Smooth muscle cell (in vitro differentiated cells): ENCODE measurements at regions not wholly inside any gene's neighbourhood (a gene's known extent, or its start where the extent isn't known, plus 50 kb on each side); places are given as distances from the start of the nearest gene placed in this dataset.
A peak's percentile ranks its signal among the peaks of the same experiment; 100 is the strongest.

Source experiments
- DNase-seq: peaks from one replicate; lab custom pipeline; 2025; ENCODE audit not compliant: unreplicated experiment; lab: John Stamatoyannopoulos, UW
- H2AFZ ChIP-seq: fragments of 200-600 bp; sonication (generic); 2 replicates; pipeline ENCODE4 v1.6.0; 2016; ENCODE audit warnings: antibody characterized with exemption, low read depth, mild to moderate bottlenecking
- H3F3A ChIP-seq: fragments of 200-600 bp; sonication (generic); 2 replicates; pipeline ENCODE4 v1.6.0; 2017; ENCODE audit warnings: antibody characterized with exemption, low read depth
- H3K27ac ChIP-seq: fragments of 200-600 bp; sonication (generic); 2 replicates; pipeline ENCODE4 v1.5.1; 2016; ENCODE audit warnings: low read depth, mild to moderate bottlenecking
- H3K27me3 ChIP-seq: fragments of 200-600 bp; sonication (generic); 2 replicates; pipeline ENCODE4 v1.6.1; 2016; ENCODE audit warnings: low read depth, mild to moderate bottlenecking
- H3K36me3 ChIP-seq: fragments of 200-600 bp; sonication (generic); 2 replicates; pipeline ENCODE4 v1.5.1; 2016; ENCODE audit warnings: low read depth
- H3K4me1 ChIP-seq: fragments of 200-600 bp; sonication (generic); 2 replicates; pipeline ENCODE4 v1.5.1; 2016; ENCODE audit warnings: low read depth
- H3K4me2 ChIP-seq: fragments of 200-600 bp; sonication (generic); 2 replicates; pipeline ENCODE4 v1.6.0; 2016; ENCODE audit warnings: mild to moderate bottlenecking
- H3K4me3 ChIP-seq: fragments of 200-600 bp; sonication (generic); 2 replicates; pipeline ENCODE4 v1.5.1; 2016; ENCODE audit warnings: mild to moderate bottlenecking
- H3K79me2 ChIP-seq: fragments of 200-600 bp; sonication (generic); 2 replicates; pipeline ENCODE4 v1.6.0; 2016; ENCODE audit warnings: low read depth, mild to moderate bottlenecking
- H3K9ac ChIP-seq: fragments of 200-600 bp; sonication (generic); 2 replicates; pipeline ENCODE4 v1.6.0; 2016; ENCODE audit warnings: low read depth
- H3K9me3 ChIP-seq: fragments of 200-600 bp; sonication (generic); replicated peaks from 2 replicates; pipeline ENCODE4 v1.5.1; 2016; ENCODE audit warnings: low read depth
- H4K20me1 ChIP-seq: fragments of 200-600 bp; sonication (generic); 2 replicates; pipeline ENCODE4 v1.6.0; 2016; ENCODE audit warnings: low read depth
- CTCF ChIP-seq: fragments of 200-600 bp; sonication (generic); IDR thresholded peaks from 2 replicates; pipeline ENCODE4 v1.5.1; 2017; ENCODE audit warnings: borderline replicate concordance, mild to moderate bottlenecking, antibody characterized with exemption; ENCODE audit not compliant: insufficient read depth, poor library complexity, severe bottlenecking
- WGBS: methylation state at CpG from one replicate; pipeline ENCODE4 v1.1.7; 2016; ENCODE audit warnings: low lambda C conversion rate; 5-methylcytosine and 5-hydroxymethylcytosine counted together

GRCh38 chr14:42047421-42048055, 440.9 kb downstream of the LRFN5 start:
- H3K27ac ChIP-seq: peak overlapping the region; percentile 33
- TF ChIP-seq CTCF: no peak
- 20% methylated on average over 3 of the region's 3 CpGs for WGBS
- H3K27me3 ChIP-seq: no peaks in the 10 kb centered on the region
- no peak overlapping the region for H2AFZ ChIP-seq
- H3K36me3 ChIP-seq: no peaks in the 10 kb centered on the region
- H3K4me1 ChIP-seq: no peaks in the 10 kb centered on the region
- peak overlapping the region; percentile 32 for H3K4me2 ChIP-seq
- H3K9me3 ChIP-seq: no peaks in the 10 kb centered on the region
- no peaks in the 10 kb centered on the region for H4K20me1 ChIP-seq
- no peak overlapping the region for H3K4me3 ChIP-seq
- no peak for DNase-seq
- no peaks in the 10 kb centered on the region for H3K79me2 ChIP-seq
- H3K9ac ChIP-seq: no peak overlapping the region
- H3F3A ChIP-seq: peaks cover 4% of the 10 kb centered on the region

GRCh38 chr14:42045383-42045782, 438.7 kb downstream of the LRFN5 start:
- Histone ChIP-seq H3K4me3 (no peak overlapping the region), H3F3A (peaks cover 4% of the 10 kb centered on the region), H3K4me2 (no peak overlapping the region), H3K27ac (no peak overlapping the region), H3K79me2 (no peaks in the 10 kb centered on the region), H3K9ac (no peak overlapping the region), H2AFZ (no peak overlapping the region), H3K36me3 (no peaks in the 10 kb centered on the region), H3K9me3 (no peaks in the 10 kb centered on the region), H4K20me1 (no peaks in the 10 kb centered on the region), H3K27me3 (no peaks in the 10 kb centered on the region), H3K4me1 (no peaks in the 10 kb centered on the region)
- no peak for DNase-seq
- TF ChIP-seq CTCF: no peak
- WGBS: 83% methylated on average over 3 of the region's 3 CpGs

- 67% methylated on average over 2 of the region's 2 CpGs for WGBS
- Histone ChIP-seq H3K27ac (no peak overlapping the region), H3K9me3 (no peaks in the 10 kb centered on the region), H3K4me1 (peaks cover 5% of the 10 kb centered on the region), H3K4me2 (no peak overlapping the region), H3K9ac (no peak overlapping the region), H3F3A (no peaks in the 10 kb centered on the region), H3K4me3 (no peak overlapping the region), H4K20me1 (no peaks in the 10 kb centered on the region), H3K36me3 (no peaks in the 10 kb centered on the region), H3K79me2 (no peaks in the 10 kb centered on the region), H3K27me3 (no peaks in the 10 kb centered on the region), H2AFZ (no peak overlapping the region)
- TF ChIP-seq CTCF: no peak
- no peak for DNase-seq
Observed at GRCh38 chr14:42028607-42029006, 421.9 kb downstream of the LRFN5 start.

GRCh38 chr14:42027271-42027670, 420.6 kb downstream of the LRFN5 start:
- no peak overlapping the region for H3K9ac ChIP-seq
- 35% methylated on average over 3 of the region's 3 CpGs for WGBS
- H4K20me1 ChIP-seq: no peaks in the 10 kb centered on the region
- peak overlapping the region; percentile 13 for H3K4me2 ChIP-seq
- no peak overlapping the region for H3K4me3 ChIP-seq
- peaks cover 5% of the 10 kb centered on the region for H3K4me1 ChIP-seq
- H3K27ac ChIP-seq: no peak overlapping the region
- no peaks in the 10 kb centered on the region for H3F3A ChIP-seq
- H3K79me2 ChIP-seq: no peaks in the 10 kb centered on the region
- H3K36me3 ChIP-seq: no peaks in the 10 kb centered on the region
- H3K27me3 ChIP-seq: no peaks in the 10 kb centered on the region
- no peak overlapping the region for H2AFZ ChIP-seq
- TF ChIP-seq CTCF: no peak
- no peak for DNase-seq
- H3K9me3 ChIP-seq: no peaks in the 10 kb centered on the region
